GM21528 (cell line): ENCODE measurements at regions not wholly inside any gene's neighbourhood (a gene's known extent, or its start where the extent isn't known, plus 50 kb on each side); places are given as distances from the start of the nearest gene placed in this dataset.

Experiments
- ATAC-seq: cut with Tn5 transposase; IDR thresholded peaks from one replicate; pipeline ENCODE4 v1.9.1; 2021; ENCODE audit warnings: mild to moderate bottlenecking, moderate library complexity; ENCODE audit not compliant: unreplicated experiment, low FRiP score

DNA sequence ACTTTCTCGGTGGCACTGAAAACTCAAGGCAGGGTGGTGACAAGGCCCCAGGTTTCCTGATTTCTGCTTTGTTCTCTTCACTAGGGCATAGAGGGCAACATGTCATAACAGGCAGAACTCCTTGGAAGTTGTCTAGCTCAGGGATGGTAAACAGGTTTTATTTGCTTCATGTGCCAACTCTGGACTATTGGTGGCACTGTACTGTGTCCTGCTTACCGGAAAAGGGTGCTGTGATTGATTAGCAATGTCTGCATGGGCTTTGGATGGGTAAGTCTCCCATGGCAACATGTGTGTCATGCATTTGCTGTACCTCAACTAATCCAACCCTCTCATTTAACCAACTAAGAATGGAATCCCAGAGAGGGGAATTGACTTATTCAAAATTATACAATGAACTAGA lies 70.7 kb upstream of the USP24 start:
- no peak for ATAC-seq

DNA sequence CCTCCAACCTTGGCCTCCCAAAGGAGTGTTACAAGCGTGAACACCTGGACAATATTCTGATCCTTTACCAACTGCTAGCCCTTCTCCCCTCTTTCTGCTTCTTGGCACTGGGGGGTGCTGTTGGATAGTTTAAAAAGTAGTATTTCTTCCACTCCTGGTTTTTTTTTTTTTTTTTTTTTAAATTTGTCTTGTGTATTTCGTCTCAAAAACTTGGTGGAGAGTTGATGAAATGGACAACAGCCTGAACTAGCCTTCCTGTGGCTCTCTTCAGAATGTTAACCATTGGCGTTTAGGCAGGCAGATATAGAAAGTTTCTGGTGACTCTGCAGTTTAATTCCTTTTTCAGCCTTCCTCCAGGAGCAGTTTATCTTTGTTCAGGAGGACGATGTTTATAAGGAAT lies 69.7 kb upstream of the USP24 start:
- ATAC-seq, result no peak

DNA sequence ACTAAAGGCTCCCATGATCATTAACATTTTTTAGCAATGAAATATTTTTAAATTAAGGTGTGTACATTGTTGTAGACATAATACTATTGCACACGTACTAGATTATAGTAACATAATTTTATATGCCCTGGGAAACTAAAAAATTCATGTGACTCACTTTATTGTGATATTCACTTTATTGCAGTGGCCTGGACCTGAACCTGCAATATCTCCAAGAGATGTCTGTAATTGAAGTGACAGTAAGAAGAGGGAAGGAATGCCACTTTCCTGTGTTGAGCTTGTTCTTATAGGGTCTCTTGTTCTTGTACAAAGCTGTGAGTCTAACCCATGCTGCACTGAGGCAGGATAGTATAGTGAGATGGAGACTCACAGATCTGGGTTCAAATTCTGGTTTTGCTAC lies 66.9 kb upstream of the USP24 start:
- ATAC-seq, result no peak

DNA sequence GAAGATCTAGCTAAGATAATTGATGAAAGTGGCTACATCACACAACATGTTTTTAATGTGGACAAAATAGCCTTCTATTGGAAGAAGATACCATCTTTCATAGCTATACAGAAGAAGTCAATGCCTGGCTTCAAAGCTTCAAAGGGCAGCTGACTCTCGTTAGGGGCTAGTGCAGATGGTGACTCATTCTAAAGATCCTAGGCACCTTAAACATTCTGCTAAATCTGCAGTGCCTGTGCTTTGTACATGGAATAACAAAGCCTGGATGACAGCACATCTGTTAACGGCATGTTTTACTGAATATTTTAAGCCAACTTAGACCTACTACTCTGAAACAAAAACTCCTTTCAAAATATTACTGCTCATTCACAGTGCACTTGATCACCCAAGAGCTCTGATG lies 65.6 kb upstream of the USP24 start:
- no peak for ATAC-seq

DNA sequence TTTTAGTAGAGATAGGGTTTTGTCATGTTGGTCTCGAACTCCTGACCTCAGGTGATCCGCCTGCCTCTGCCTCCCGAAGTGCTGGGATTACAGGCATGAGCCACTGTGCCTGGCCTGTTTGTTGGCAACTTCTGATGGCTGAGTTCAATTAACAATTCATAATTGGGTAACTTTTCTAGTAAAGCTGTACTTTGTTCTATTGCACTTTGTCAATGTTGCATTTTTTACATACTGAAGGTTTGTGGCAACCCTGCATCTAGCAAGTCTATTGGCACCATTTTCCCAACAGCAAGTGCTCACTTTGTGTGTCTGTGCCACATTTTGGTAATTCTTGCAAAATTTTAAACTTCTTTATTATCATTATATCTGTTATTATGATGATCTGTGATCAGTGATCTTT lies 64.5 kb upstream of the USP24 start:
- no peak for ATAC-seq

DNA sequence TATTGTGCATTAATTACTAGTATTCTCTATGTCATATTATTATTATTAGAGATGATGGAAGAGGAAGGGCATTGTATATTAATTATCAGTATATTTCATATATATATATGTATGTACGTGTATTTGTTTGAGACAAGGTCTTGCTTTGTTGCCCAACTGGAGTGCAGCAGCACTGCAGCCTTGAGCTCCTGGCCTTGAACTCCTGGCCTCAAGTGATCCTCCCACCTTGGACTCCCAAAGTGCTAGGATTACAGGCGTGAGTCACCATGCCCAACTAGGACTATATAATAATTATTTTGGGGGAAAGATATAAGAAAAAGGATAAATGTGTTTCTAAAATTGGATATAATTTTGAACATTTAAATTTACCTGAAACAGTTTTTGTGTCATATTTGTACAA lies 63.2 kb upstream of the USP24 start:
- ATAC-seq, result no peak

DNA sequence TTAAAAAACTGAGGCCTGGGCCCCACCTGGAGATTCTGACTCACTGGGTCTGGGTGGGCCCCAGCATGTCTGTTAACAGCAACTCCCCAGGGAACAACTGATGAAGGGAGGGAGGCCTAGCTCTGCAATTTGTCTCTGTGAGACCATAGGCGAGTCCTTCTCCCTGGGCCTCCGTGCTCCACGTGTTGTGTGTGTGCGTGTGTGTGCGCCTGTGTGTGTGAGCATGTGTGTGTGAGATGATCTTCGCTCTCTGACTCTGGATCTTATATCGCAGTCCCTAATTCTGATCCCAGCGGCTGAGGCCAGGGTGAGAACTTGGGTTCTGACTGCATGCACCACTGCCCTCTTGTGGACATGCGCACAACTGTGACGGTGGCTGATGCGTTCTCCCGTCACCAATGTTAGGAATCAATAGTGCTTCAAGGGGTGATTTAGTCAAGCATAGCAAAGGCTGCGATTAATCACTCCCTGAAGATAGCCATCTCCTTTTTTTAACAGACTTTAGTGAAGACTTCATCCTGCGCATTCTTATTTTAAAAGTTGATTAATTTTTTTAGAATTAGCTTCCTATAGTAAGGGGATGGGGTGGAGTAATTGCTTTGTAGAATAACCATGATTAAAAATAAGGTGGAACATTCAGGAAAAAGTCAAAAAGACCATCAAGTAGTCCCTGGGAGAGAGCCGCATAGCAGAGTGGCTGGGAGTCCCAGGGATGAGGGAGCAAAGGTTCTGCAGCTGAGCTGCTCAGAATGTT lies 62.4 kb upstream of the USP24 start:
- ATAC-seq, result peak; percentile 92

DNA sequence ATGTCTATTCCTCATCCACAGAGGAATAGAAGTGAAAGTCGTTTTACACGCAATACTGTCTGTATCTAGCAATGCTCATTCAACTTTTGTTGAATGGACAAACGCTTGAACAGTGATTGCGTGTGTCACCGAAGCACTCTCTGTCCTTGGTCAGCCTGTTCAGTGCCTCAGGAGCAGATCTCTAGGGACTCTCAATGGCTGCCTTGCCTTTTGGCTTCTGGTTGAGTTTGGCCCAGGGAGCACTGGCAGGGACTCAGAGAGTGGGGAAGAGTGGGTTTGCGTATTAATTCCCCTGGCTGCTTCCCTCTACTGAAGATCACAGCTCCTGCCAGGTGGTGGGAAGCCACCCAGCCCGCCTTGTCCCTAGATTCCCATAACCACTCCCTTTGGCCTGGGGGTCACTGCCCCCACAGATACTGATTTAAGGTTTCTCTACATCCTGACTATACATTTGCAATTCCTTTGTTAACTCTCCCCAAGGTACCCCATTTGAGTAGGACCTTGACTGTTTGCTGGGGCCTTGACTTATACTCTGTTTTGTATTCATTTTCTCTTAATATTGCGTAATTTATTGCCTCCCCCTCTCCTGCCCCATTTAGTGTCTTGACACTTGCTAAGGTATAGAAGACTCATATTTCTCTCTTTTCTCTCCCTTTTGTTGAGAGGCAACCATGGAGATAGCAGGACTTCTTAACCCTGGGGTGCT lies 61.7 kb upstream of the USP24 start:
- no peak for ATAC-seq

DNA sequence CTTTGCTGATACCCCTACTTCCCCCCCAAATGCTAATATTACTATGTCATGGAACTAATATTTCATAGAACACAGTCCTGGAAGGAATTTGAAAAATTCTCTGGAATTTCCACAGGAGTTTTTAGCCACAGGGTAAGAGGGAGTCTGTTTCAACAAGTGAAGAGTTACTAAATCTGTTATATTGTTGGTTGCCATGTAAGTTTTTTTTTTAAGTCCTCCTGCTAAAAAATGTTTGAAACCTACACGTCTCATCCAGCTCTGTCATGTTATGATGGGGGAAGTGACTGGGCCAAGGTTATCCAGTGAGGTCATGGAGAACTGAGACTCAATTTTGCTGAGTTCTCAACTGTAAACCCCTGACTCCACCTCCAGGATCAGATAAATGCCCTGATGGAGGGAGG lies 60.8 kb upstream of the USP24 start:
- no peak for ATAC-seq

DNA sequence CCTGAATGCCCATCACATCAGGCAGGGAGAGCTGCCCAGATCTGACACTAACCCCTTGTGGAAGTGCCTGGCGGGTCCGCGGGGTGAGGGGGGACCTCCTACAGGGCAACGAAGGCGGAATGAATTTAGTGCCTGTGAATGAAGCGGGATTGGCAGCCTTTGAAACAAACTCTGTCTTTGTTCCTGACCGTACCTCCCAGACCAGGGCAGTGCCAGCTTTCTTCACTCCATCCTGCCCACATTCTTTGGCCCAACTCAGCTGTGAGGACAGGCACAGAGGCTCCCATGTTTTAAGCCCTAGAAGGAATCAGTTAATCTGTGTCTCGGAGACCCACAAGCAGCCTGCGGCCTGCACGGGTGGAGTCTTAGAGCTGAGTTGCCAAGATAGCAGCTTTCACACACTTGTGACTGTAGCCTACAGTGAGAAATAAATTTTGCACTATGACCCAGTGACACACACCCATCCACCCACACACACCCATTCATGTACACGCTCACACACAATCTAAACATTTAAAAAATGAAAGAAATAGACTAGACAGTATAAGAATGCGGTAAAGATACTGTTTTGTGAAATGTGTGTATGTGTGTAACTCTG lies 60.1 kb upstream of the USP24 start:
- ATAC-seq, result no peak

DNA sequence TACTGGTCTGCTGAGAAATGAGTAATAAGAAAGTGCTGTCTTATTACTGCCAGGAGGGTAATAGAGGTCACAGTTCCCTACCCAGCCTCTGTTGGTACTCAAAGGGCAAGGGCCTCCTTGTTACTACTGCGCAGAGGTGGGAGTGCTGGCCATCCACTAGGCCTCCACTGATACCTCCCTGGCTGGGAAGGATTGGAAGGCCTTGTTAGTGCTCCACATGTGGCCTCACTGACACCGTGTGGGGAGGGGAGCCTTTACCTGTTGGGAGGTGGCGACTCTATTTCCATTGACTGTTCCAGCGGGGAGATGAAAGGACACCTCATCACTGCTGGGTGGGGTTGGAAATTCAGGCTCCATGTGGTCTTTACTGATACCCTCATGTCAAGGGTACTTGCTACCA lies 57.8 kb upstream of the USP24 start:
- no peak for ATAC-seq
